Mesendoderm (in vitro differentiated cells): ENCODE measurements at regions not wholly inside any gene's neighbourhood (a gene's known extent, or its start where the extent isn't known, plus 50 kb on each side); places are given as distances from the start of the nearest gene placed in this dataset.
A peak's percentile ranks its signal among the peaks of the same experiment; 100 is the strongest.

Experiments
- DNase-seq: peaks from one replicate; pipeline ENCODE4 v3.0.0; 2013
- H2AK5ac ChIP-seq: 2 replicates; pipeline ENCODE4 v1.6.1; 2013; ENCODE audit warnings: low read length, inconsistent platforms
- H2BK120ac ChIP-seq: 2 replicates; pipeline ENCODE4 v1.6.1; 2013; ENCODE audit warnings: low read depth, mild to moderate bottlenecking, low read length, moderate library complexity, mixed read lengths
- H2BK15ac ChIP-seq: replicated peaks from 2 replicates; pipeline ENCODE4 v1.6.1; 2013; ENCODE audit warnings: low read depth, mild to moderate bottlenecking, moderate library complexity
- H2BK5ac ChIP-seq: 2 replicates; pipeline ENCODE4 v1.6.1; 2013; ENCODE audit warnings: low read length, inconsistent platforms
- H3K18ac ChIP-seq: 2 replicates; pipeline ENCODE4 v1.6.1; 2013; ENCODE audit warnings: mild to moderate bottlenecking, low read length, mixed read lengths
- H3K23ac ChIP-seq: one replicate; pipeline ENCODE4 v1.6.1; 2013; ENCODE audit warnings: low read length
- H3K27ac ChIP-seq: 2 replicates; pipeline ENCODE4 v1.5.1; 2013; ENCODE audit warnings: low read depth, mild to moderate bottlenecking, inconsistent platforms, low read length, moderate library complexity
- H3K27me3 ChIP-seq: 2 replicates; pipeline ENCODE4 v1.6.1; 2013; ENCODE audit warnings: low read length, control low read depth, mild to moderate bottlenecking, inconsistent platforms; ENCODE audit not compliant: insufficient read depth, poor library complexity
- H3K36me3 ChIP-seq: 2 replicates; pipeline ENCODE4 v1.6.1; 2013; ENCODE audit warnings: low read length, inconsistent platforms; ENCODE audit not compliant: control insufficient read depth, insufficient read depth
- H3K4ac ChIP-seq: one replicate; pipeline ENCODE4 v1.6.1; 2013; ENCODE audit warnings: low read depth, mild to moderate bottlenecking, low read length, moderate library complexity
- H3K4me1 ChIP-seq: 2 replicates; pipeline ENCODE4 v1.6.1; 2013; ENCODE audit warnings: low read depth, low read length, inconsistent platforms; ENCODE audit not compliant: control insufficient read depth
- H3K4me2 ChIP-seq: 2 replicates; pipeline ENCODE4 v1.6.1; 2013; ENCODE audit warnings: low read length
- H3K4me3 ChIP-seq: 2 replicates; pipeline ENCODE4 v1.5.1; 2013; ENCODE audit warnings: mild to moderate bottlenecking, low read length
- H3K56ac ChIP-seq: one replicate; pipeline ENCODE4 v1.6.1; 2013; ENCODE audit warnings: low read length
- H3K79me1 ChIP-seq: 2 replicates; pipeline ENCODE4 v1.6.1; 2013; ENCODE audit warnings: low read length, inconsistent platforms
- H3K79me2 ChIP-seq: 2 replicates; pipeline ENCODE4 v1.6.1; 2013; ENCODE audit warnings: mild to moderate bottlenecking, low read length; ENCODE audit not compliant: control insufficient read depth, insufficient read depth
- H3K9ac ChIP-seq: 2 replicates; pipeline ENCODE4 v1.6.1; 2013; ENCODE audit warnings: low read length, inconsistent platforms
- H4K5ac ChIP-seq: one replicate; pipeline ENCODE4 v1.6.1; 2013; ENCODE audit warnings: low read length
- H4K8ac ChIP-seq: one replicate; pipeline ENCODE4 v1.6.1; 2013; ENCODE audit warnings: low read depth, mild to moderate bottlenecking, control low read depth, low read length, moderate library complexity
- WGBS: extraction: QIAGEN DNeasy Blood & Tissue Kit; methylation state at CpG from one replicate; pipeline ENCODE4 v1.1.7; 2013; ENCODE audit warnings: low lambda C conversion rate, missing lambda C conversion rate; ENCODE audit not compliant: insufficient coverage; ENCODE audit errors: extremely low coverage; 5-methylcytosine and 5-hydroxymethylcytosine counted together

GRCh38 chr6:156189714-156190113 lies 587.5 kb upstream of the ARID1B start:
- Histone ChIP-seq H3K79me1 (no peaks in the 10 kb centered on the region), H3K23ac (no peak overlapping the region), H3K56ac (no peak overlapping the region), H3K79me2 (no peaks in the 10 kb centered on the region), H3K27ac (no peak overlapping the region), H3K4ac (no peak overlapping the region), H3K4me2 (no peak overlapping the region), H2AK5ac (no peak overlapping the region), H3K18ac (no peak overlapping the region), H2BK5ac (no peak overlapping the region), H3K27me3 (no peaks in the 10 kb centered on the region), H4K8ac (no peak overlapping the region), H3K4me1 (no peaks in the 10 kb centered on the region), H2BK120ac (no peak overlapping the region), H3K9ac (no peak overlapping the region), H2BK15ac (no peak overlapping the region), H3K36me3 (no peaks in the 10 kb centered on the region), H3K4me3 (no peak overlapping the region), H4K5ac (no peak overlapping the region)
- DNase-seq: no peak

GRCh38 chr6:156189195-156189594 lies 588.0 kb upstream of the ARID1B start:
- no peak overlapping the region for H3K4ac ChIP-seq
- H2BK5ac ChIP-seq: no peak overlapping the region
- no peaks in the 10 kb centered on the region for H3K36me3 ChIP-seq
- no CpG with 5 or more reads among the region's 2 CpGs for WGBS
- H3K27ac ChIP-seq: no peak overlapping the region
- no peak overlapping the region for H2BK120ac ChIP-seq
- no peak overlapping the region for H4K5ac ChIP-seq
- no peak for DNase-seq
- H3K9ac ChIP-seq: no peak overlapping the region
- no peak overlapping the region for H3K23ac ChIP-seq
- H3K4me1 ChIP-seq: no peaks in the 10 kb centered on the region
- H4K8ac ChIP-seq: no peak overlapping the region
- no peak overlapping the region for H2BK15ac ChIP-seq
- no peak overlapping the region for H3K4me3 ChIP-seq
- H3K4me2 ChIP-seq: no peak overlapping the region
- no peaks in the 10 kb centered on the region for H3K79me1 ChIP-seq
- H3K18ac ChIP-seq: no peak overlapping the region
- no peaks in the 10 kb centered on the region for H3K79me2 ChIP-seq
- no peak overlapping the region for H3K56ac ChIP-seq
- H3K27me3 ChIP-seq: no peaks in the 10 kb centered on the region
- H2AK5ac ChIP-seq: no peak overlapping the region

DNA sequence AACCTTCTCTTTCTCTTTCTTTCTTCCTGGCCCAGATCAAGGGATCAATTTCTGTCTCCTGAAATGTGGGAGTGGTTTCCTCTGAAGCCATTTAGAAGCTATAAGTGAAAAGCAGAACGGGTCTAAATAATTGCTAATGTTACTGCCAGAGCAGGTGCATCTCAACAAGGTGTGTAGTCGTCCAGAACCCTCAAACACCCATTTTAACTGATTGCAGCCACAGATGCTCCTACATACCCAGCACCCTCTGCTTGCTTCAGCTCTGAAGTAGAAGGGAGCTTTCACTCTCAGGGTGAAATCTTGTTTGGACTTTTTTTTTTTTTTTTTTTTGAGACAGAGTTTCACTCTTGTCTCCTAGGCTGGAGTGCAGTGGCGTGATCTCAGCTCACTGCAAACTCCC lies 592.1 kb upstream of the ARID1B start:
- no peaks in the 10 kb centered on the region for H3K4me1 ChIP-seq
- no peaks in the 10 kb centered on the region for H3K36me3 ChIP-seq
- H2BK5ac ChIP-seq: no peak overlapping the region
- no CpG with 5 or more reads among the region's 3 CpGs for WGBS
- no peak overlapping the region for H3K4ac ChIP-seq
- H3K27ac ChIP-seq: no peak overlapping the region
- no peak overlapping the region for H3K9ac ChIP-seq
- H3K4me3 ChIP-seq: no peak overlapping the region
- no peak overlapping the region for H3K56ac ChIP-seq
- no peaks in the 10 kb centered on the region for H3K79me2 ChIP-seq
- no peak overlapping the region for H2BK120ac ChIP-seq
- H2AK5ac ChIP-seq: no peak overlapping the region
- no peaks in the 10 kb centered on the region for H3K79me1 ChIP-seq
- H3K27me3 ChIP-seq: no peaks in the 10 kb centered on the region
- H2BK15ac ChIP-seq: no peak overlapping the region
- H4K8ac ChIP-seq: no peak overlapping the region
- DNase-seq: no peak
- H3K18ac ChIP-seq: no peak overlapping the region
- H4K5ac ChIP-seq: no peak overlapping the region
- H3K4me2 ChIP-seq: no peak overlapping the region
- H3K23ac ChIP-seq: no peak overlapping the region

DNA sequence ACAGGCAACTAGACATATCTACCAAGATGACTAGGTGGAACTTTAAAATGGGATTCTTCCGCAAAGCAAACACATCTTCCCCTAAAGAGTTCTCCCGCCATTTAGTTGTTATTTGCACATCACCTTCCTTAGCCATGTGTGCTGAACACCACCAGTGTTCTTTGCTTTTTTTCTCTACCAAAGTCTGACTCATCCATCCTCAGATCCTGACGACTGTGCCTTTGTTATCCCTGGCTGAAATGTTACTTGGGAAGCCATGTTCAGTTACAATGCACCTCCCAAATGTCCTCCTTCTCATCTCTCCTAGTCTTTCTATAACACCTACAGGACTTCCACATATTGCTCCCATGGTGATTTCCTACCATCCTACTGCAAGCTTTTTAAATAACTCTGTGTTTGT lies 593.5 kb upstream of the ARID1B start:
- Histone ChIP-seq H3K27me3 (no peaks in the 10 kb centered on the region), H2BK15ac (no peak overlapping the region), H3K79me1 (no peaks in the 10 kb centered on the region), H4K5ac (no peak overlapping the region), H3K9ac (no peak overlapping the region), H3K79me2 (no peaks in the 10 kb centered on the region), H3K4ac (no peak overlapping the region), H3K27ac (no peak overlapping the region), H3K4me3 (no peak overlapping the region), H2AK5ac (no peak overlapping the region), H3K4me2 (no peak overlapping the region), H4K8ac (no peak overlapping the region), H3K4me1 (no peaks in the 10 kb centered on the region), H3K23ac (no peak overlapping the region), H3K56ac (no peak overlapping the region), H3K36me3 (no peaks in the 10 kb centered on the region), H2BK120ac (no peak overlapping the region), H2BK5ac (no peak overlapping the region), H3K18ac (no peak overlapping the region)
- no peak for DNase-seq
- WGBS: no CpG with 5 or more reads among the region's 3 CpGs

- Histone ChIP-seq H3K36me3 (no peaks in the 10 kb centered on the region), H3K27ac (no peak overlapping the region), H3K56ac (no peak overlapping the region), H3K18ac (no peak overlapping the region), H4K8ac (no peak overlapping the region), H3K9ac (no peak overlapping the region), H3K23ac (no peak overlapping the region), H3K79me1 (no peaks in the 10 kb centered on the region), H3K27me3 (no peaks in the 10 kb centered on the region), H2BK15ac (no peak overlapping the region), H3K4me2 (no peak overlapping the region), H3K4me3 (no peak overlapping the region), H3K4me1 (no peaks in the 10 kb centered on the region), H3K79me2 (no peaks in the 10 kb centered on the region), H2AK5ac (no peak overlapping the region), H4K5ac (no peak overlapping the region), H2BK120ac (no peak overlapping the region), H2BK5ac (no peak overlapping the region), H3K4ac (peak overlapping the region; percentile 8)
- DNase-seq: no peak
- no CpG with 5 or more reads among the region's 2 CpGs for WGBS
These were observed 594.8 kb upstream of the ARID1B start for GRCh38 chr6:156182356-156182755.

DNA sequence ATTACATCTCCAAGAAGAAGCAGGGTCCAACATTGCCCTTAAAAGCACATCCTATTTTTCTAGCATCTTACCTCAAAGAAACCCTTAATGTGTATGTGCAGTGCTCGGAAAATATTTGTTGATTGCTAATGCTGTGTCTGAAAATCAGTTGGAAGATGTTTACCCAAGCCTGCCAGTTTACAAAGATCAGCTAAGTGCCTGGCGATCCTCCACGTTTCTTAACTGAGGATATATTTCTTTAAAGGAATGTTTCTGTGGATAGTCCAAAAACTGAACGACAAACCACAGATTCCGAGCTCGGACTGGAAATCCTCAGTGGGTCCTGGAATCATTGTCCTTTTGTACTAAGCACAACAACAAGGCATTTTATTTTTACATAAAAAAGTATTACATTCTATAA lies 595.7 kb upstream of the ARID1B start:
- no peak overlapping the region for H3K23ac ChIP-seq
- no peaks in the 10 kb centered on the region for H3K79me1 ChIP-seq
- no peak overlapping the region for H3K4me2 ChIP-seq
- no peak overlapping the region for H3K27ac ChIP-seq
- no peaks in the 10 kb centered on the region for H3K79me2 ChIP-seq
- H3K4me3 ChIP-seq: no peak overlapping the region
- no peak overlapping the region for H4K8ac ChIP-seq
- no peak overlapping the region for H2BK120ac ChIP-seq
- WGBS: no CpG with 5 or more reads among the region's 6 CpGs
- no peaks in the 10 kb centered on the region for H3K4me1 ChIP-seq
- no peaks in the 10 kb centered on the region for H3K36me3 ChIP-seq
- no peak overlapping the region for H3K9ac ChIP-seq
- no peak overlapping the region for H3K4ac ChIP-seq
- no peak overlapping the region for H2AK5ac ChIP-seq
- H2BK5ac ChIP-seq: no peak overlapping the region
- no peak overlapping the region for H4K5ac ChIP-seq
- H3K18ac ChIP-seq: no peak overlapping the region
- no peaks in the 10 kb centered on the region for H3K27me3 ChIP-seq
- no peak overlapping the region for H3K56ac ChIP-seq
- no peak overlapping the region for H2BK15ac ChIP-seq
- no peak for DNase-seq
